Tibial artery (tissue), 4 donors: ENCODE measurements at regions not wholly inside any gene's neighbourhood (a gene's known extent, or its start where the extent isn't known, plus 50 kb on each side); places are given as distances from the start of the nearest gene placed in this dataset.

Experiments used
- DNase-seq, 2 donors: peaks; one replicate each; pipeline ENCODE4 v3.0.0-alpha.2; 2019
- H3K27ac ChIP-seq, 2 donors: fragments of 200-600 bp; sonication (generic) in 1 of 2; 1 replicate in 1 of 2; 2 replicates in 1 of 2; pipeline ENCODE4 v1.5.1; 2018 to 2019; ENCODE audit warnings: mild to moderate bottlenecking in 1 of 2
- H3K27me3 ChIP-seq, 2 donors: fragments of 200-600 bp; sonication (generic) in 1 of 2; one replicate each; pipeline versions ENCODE4 v1.5.1 to v1.6.0; 2016 to 2019
- H3K36me3 ChIP-seq, 3 donors: fragments of 200-600 bp; sonication (generic) in 2 of 3; one replicate each; pipeline ENCODE4 v1.5.1; 2016 to 2019; ENCODE audit warnings: mild to moderate bottlenecking in 2 of 3
- H3K4me1 ChIP-seq, 4 donors: fragments of 200-600 bp; sonication (generic) in 2 of 4; 1 replicate in 3 of 4; 2 replicates in 1 of 4; pipeline ENCODE4 v1.5.1; 2016 to 2019
- H3K4me3 ChIP-seq, 2 donors: fragments of 200-600 bp; sonication (generic) in 1 of 2; 1 replicate in 1 of 2; 2 replicates in 1 of 2; pipeline ENCODE4 v1.5.1; 2018 to 2019; ENCODE audit warnings: mild to moderate bottlenecking in 2 of 2
- H3K9me3 ChIP-seq, 3 donors: fragments of 200-600 bp; sonication (generic) in 1 of 3; one replicate each; pipeline ENCODE4 v1.5.1; 2016 to 2019
- CTCF ChIP-seq, 2 experiments: fragments of 200-600 bp in 1 of 2; fragments of 450-650 bp in 1 of 2; IDR thresholded peaks; one replicate each; pipeline ENCODE4 v1.5.1; 2017 to 2019; ENCODE audit warnings: antibody characterized with exemption in 2 of 2, mild to moderate bottlenecking in 1 of 2, moderate library complexity in 1 of 2
- intact Hi-C: fragments of 100-400 bp; cut with DNase I; formaldehyde crosslinking; loops from one replicate; pipeline ENCODE4 v1.15.0; 2023; ENCODE audit warnings: low total_unique reads

- intact Hi-C loops: no loop called here
- H3K36me3 ChIP-seq: no peaks in the 10 kb centered on the region
- peaks cover 0 to 13% (median 3%) of the 10 kb centered on the region in 3 donors for H3K9me3 ChIP-seq
- H3K4me3 ChIP-seq: no peak overlapping the region
- H3K27ac ChIP-seq: no peak overlapping the region
- TF ChIP-seq CTCF (IDR thresholded peaks at IDR 0.05): no peak
- H3K27me3 ChIP-seq: no peaks in the 10 kb centered on the region
- DNase-seq: no peak
- no peaks in the 10 kb centered on the region for H3K4me1 ChIP-seq
Measured at GRCh38 chr5:4232084-4232483, 636.5 kb downstream of the IRX1 start.

- intact Hi-C loops: no loop called here
Measured at GRCh38 chr5:4233671-4234070, 638.0 kb downstream of the IRX1 start.

GRCh38 chr5:4243479-4244264 lies 648.0 kb downstream of the IRX1 start:
- Histone ChIP-seq H3K4me3 (no peak overlapping the region), H3K4me1 (no peaks in the 10 kb centered on the region), H3K36me3 (no peaks in the 10 kb centered on the region), H3K9me3 (no peaks in the 10 kb centered on the region), H3K27ac (no peak overlapping the region), H3K27me3 (no peaks in the 10 kb centered on the region)
- intact Hi-C loops: no loop called here
- TF ChIP-seq CTCF (IDR thresholded peaks at IDR 0.05): no peak
- DNase-seq: no peak

More at GRCh38 chr5:4233671-4234070, 638.0 kb downstream of the IRX1 start:
- Histone ChIP-seq H3K27me3 (no peaks in the 10 kb centered on the region), H3K36me3 (no peaks in the 10 kb centered on the region), H3K4me3 (no peak overlapping the region), H3K27ac (no peak overlapping the region), H3K9me3 (peaks cover 0 to 13% (median 3%) of the 10 kb centered on the region in 3 donors), H3K4me1 (no peaks in the 10 kb centered on the region)
- no peak for TF ChIP-seq CTCF (IDR thresholded peaks at IDR 0.05)
- no peak for DNase-seq

GRCh38 chr5:4244306-4244705 lies 648.7 kb downstream of the IRX1 start:
- no peak overlapping the region for H3K27ac ChIP-seq

GRCh38 chr5:4245076-4245475 lies 649.4 kb downstream of the IRX1 start:
- Histone ChIP-seq H3K27ac (no peak overlapping the region), H3K36me3 (no peaks in the 10 kb centered on the region), H3K4me1 (no peaks in the 10 kb centered on the region), H3K9me3 (no peaks in the 10 kb centered on the region), H3K4me3 (no peak overlapping the region), H3K27me3 (no peaks in the 10 kb centered on the region)
- no peak for TF ChIP-seq CTCF (IDR thresholded peaks at IDR 0.05)
- intact Hi-C loops: no loop called here
- DNase-seq: no peak

More at GRCh38 chr5:4244306-4244705, 648.7 kb downstream of the IRX1 start:
- Histone ChIP-seq H3K9me3 (no peaks in the 10 kb centered on the region), H3K4me1 (no peaks in the 10 kb centered on the region), H3K27me3 (no peaks in the 10 kb centered on the region), H3K36me3 (no peaks in the 10 kb centered on the region), H3K4me3 (no peak overlapping the region)
- TF ChIP-seq CTCF (IDR thresholded peaks at IDR 0.05): no peak
- no peak for DNase-seq
- intact Hi-C loops: no loop called here
